ENCODE measurements at regions not wholly inside any gene's neighbourhood (a gene's known extent, or its start where the extent isn't known, plus 50 kb on each side); places are given as distances from the start of the nearest gene placed in this dataset.

DNA sequence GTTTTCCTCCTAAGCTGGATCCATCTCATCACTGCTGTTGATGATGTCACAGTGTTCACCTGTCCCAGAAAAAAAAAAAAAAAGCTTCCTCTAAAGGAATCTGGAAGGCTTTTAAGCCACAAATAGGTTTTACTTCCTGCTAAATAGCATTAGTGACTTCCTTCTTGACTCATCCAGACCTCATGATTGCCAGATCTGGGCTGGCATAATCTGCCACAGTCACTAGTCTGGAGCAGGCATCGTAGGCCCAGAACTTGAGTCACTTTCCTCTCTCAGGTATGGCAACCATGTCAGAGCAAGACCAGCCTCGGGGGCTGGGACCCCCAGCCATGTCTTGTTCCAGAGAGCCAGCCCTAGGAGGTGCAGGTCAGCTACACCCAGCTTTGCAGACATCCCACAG lies 266.5 kb upstream of the CADM2 start:
- DNase-seq (ENCODE audit: extremely low read depth in 1 of 4, low spot score in 3 of 4) (no peak), FAIRE-seq (no peak), ATAC-seq (no peak)
- intact Hi-C loops (cut with micrococcal nuclease) (no loop called here), in situ Hi-C loops (cut with MboI) (no loop called here)
- no peaks in the 10 kb centered on the region for H3K4me1 ChIP-seq (replicated peaks in 1 of 2; ENCODE audit: control insufficient read depth in 2 of 2, insufficient read depth in 2 of 2, low read length in 2 of 2)
- H4K20me1 ChIP-seq (replicated peaks; ENCODE audit: control insufficient read depth, insufficient read depth, low read length): no peaks in the 10 kb centered on the region
- no peak overlapping the region for H3K4me3 ChIP-seq
- H3K9ac ChIP-seq (ENCODE audit: insufficient read depth in 1 of 2, low read depth in 2 of 2, low read length in 2 of 2): no peak overlapping the region
- no peaks in the 10 kb centered on the region for H3K27me3 ChIP-seq (ENCODE audit: control insufficient read depth in 2 of 2, insufficient read depth in 2 of 2, low read length in 2 of 2)
- ChIA-PET CTCF (ENCODE audit: low intra/inter-chr PET ratio) (no interaction called here), POLR2A (no interaction called here)
- no peaks in the 10 kb centered on the region for H3K36me3 ChIP-seq (ENCODE audit: control insufficient read depth, insufficient read depth, low read length)
- no peaks in the 10 kb centered on the region for H3K9me1 ChIP-seq (ENCODE audit: control insufficient read depth, insufficient read depth, low read length)
- H3K4me2 ChIP-seq (ENCODE audit: insufficient read depth, low read length): no peak overlapping the region
- 0% methylated on average over 2 of the region's 2 CpGs for WGBS (ENCODE audit: insufficient coverage, low coverage, missing lambda C conversion rate)
- BruUV-seq (replicated peaks): no TSS peak
- H3K27ac ChIP-seq (ENCODE audit: extremely low read depth, low read depth, low read length): no peak overlapping the region
- TF ChIP-seq ZNF655 (CRISPR knock-in tag; IDR thresholded peaks at IDR 0.05) (no peak), SMARCC2 (IDR thresholded peaks at IDR 0.05; ENCODE audit: low read depth) (no peak), HOMEZ (CRISPR knock-in tag; IDR thresholded peaks at IDR 0.05) (no peak), EHMT2 (IDR thresholded peaks at IDR 0.05) (no peak), MBD2 (IDR thresholded peaks at IDR 0.05; ENCODE audit: borderline replicate concordance, low read depth) (no peak), DIDO1 (tag; IDR thresholded peaks at IDR 0.05; ENCODE audit: low read depth) (no peak), ZNF699 (CRISPR knock-in tag; IDR thresholded peaks at IDR 0.05; ENCODE audit: insufficient replicate concordance) (no peak), TEAD2 (tag; IDR thresholded peaks at IDR 0.05) (no peak), FOXM1 (IDR thresholded peaks at IDR 0.05; ENCODE audit: low read depth) (no peak), FOXM1 (CRISPR knock-in tag; IDR thresholded peaks at IDR 0.05; ENCODE audit: low read depth) (no peak), MYBL2 (IDR thresholded peaks at IDR 0.05; ENCODE audit: low read depth) (no peak), MYBL2 (CRISPR knock-in tag; IDR thresholded peaks at IDR 0.05; ENCODE audit: borderline replicate concordance) (no peak)
- TF ChIP-seq, protein P1, sequence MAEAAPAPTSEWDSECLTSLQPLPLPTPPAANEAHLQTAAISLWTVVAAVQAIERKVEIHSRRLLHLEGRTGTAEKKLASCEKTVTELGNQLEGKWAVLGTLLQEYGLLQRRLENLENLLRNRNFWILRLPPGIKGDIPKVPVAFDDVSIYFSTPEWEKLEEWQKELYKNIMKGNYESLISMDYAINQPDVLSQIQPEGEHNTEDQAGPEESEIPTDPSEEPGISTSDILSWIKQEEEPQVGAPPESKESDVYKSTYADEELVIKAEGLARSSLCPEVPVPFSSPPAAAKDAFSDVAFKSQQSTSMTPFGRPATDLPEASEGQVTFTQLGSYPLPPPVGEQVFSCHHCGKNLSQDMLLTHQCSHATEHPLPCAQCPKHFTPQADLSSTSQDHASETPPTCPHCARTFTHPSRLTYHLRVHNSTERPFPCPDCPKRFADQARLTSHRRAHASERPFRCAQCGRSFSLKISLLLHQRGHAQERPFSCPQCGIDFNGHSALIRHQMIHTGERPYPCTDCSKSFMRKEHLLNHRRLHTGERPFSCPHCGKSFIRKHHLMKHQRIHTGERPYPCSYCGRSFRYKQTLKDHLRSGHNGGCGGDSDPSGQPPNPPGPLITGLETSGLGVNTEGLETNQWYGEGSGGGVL (CRISPR knock-in tag; IDR thresholded peaks at IDR 0.05): no peak
- TF ChIP-seq, protein P2, sequence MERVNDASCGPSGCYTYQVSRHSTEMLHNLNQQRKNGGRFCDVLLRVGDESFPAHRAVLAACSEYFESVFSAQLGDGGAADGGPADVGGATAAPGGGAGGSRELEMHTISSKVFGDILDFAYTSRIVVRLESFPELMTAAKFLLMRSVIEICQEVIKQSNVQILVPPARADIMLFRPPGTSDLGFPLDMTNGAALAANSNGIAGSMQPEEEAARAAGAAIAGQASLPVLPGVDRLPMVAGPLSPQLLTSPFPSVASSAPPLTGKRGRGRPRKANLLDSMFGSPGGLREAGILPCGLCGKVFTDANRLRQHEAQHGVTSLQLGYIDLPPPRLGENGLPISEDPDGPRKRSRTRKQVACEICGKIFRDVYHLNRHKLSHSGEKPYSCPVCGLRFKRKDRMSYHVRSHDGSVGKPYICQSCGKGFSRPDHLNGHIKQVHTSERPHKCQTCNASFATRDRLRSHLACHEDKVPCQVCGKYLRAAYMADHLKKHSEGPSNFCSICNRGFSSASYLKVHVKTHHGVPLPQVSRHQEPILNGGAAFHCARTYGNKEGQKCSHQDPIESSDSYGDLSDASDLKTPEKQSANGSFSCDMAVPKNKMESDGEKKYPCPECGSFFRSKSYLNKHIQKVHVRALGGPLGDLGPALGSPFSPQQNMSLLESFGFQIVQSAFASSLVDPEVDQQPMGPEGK (CRISPR knock-in tag; IDR thresholded peaks at IDR 0.05; ENCODE audit: borderline replicate concordance): no peak
- no peaks in the 10 kb centered on the region for H3K79me2 ChIP-seq (ENCODE audit: control insufficient read depth, insufficient read depth, low read length)
- H3K9me3 ChIP-seq (replicated peaks; ENCODE audit: control insufficient read depth, insufficient read depth, low read depth, low read length): no peaks in the 10 kb centered on the region
- H2AFZ ChIP-seq (ENCODE audit: low read depth, low read length): no peak overlapping the region
